GM23338 (cell line): ENCODE measurements at regions not wholly inside any gene's neighbourhood (a gene's known extent, or its start where the extent isn't known, plus 50 kb on each side); places are given as distances from the start of the nearest gene placed in this dataset.

Source experiments
- ATAC-seq: fragments of 200-7000 bp; cut with Tn5 transposase; 3 replicates; pipeline ENCODE4 v1.9.1; 2020
- DNase-seq: peaks from one replicate; pipeline ENCODE4 v3.0.0-alpha.2; 2015; ENCODE audit warnings: low spot score
- H2AFZ ChIP-seq: fragments of 200-600 bp; sonication (generic); 2 replicates; pipeline ENCODE4 v1.8.0; 2016; ENCODE audit warnings: antibody characterized with exemption, mild to moderate bottlenecking, moderate library complexity
- H3F3A ChIP-seq: fragments of 200-600 bp; sonication (generic); replicated peaks from 2 replicates; pipeline ENCODE4 v1.8.0; 2017; ENCODE audit warnings: antibody characterized with exemption, mixed run types, low read depth
- H3K27ac ChIP-seq: fragments of 200-600 bp; sonication (generic); 2 replicates; pipeline ENCODE4 v1.6.1; 2016; ENCODE audit warnings: low read depth
- H3K27me3 ChIP-seq: fragments of 200-600 bp; sonication (generic); 2 replicates; pipeline ENCODE4 v1.8.0; 2016; ENCODE audit warnings: mild to moderate bottlenecking, mixed run types, moderate library complexity; ENCODE audit not compliant: insufficient read depth
- H3K36me3 ChIP-seq: fragments of 200-600 bp; sonication (generic); 2 replicates; pipeline ENCODE4 v1.8.0; 2016; ENCODE audit warnings: mild to moderate bottlenecking; ENCODE audit not compliant: insufficient read depth
- H3K4me1 ChIP-seq: fragments of 200-600 bp; sonication (generic); 2 replicates; pipeline ENCODE4 v1.8.0; 2016; ENCODE audit warnings: mild to moderate bottlenecking, moderate library complexity; ENCODE audit not compliant: insufficient read depth
- H3K4me2 ChIP-seq: fragments of 200-600 bp; sonication (generic); 2 replicates; pipeline ENCODE4 v1.7.1; 2017; ENCODE audit warnings: mixed run types
- H3K4me3 ChIP-seq: fragments of 200-600 bp; sonication (generic); 2 replicates; pipeline ENCODE4 v1.6.1; 2016; ENCODE audit warnings: mixed run types
- H3K79me2 ChIP-seq: fragments of 200-600 bp; sonication (generic); replicated peaks from 2 replicates; pipeline ENCODE4 v1.8.0; 2017; ENCODE audit warnings: mild to moderate bottlenecking; ENCODE audit not compliant: insufficient read depth
- H3K9me2 ChIP-seq: fragments of 200-600 bp; sonication (generic); 2 replicates; pipeline ENCODE4 v1.8.0; 2017; ENCODE audit not compliant: insufficient read depth
- H4K20me1 ChIP-seq: fragments of 200-600 bp; sonication (generic); replicated peaks from 2 replicates; pipeline ENCODE4 v1.8.0; 2017; ENCODE audit warnings: mild to moderate bottlenecking; ENCODE audit not compliant: insufficient read depth
- H3K27ac Mint-ChIP-seq: 2 replicates; pipeline ENCODE4 v1.8.0; 2020; ENCODE audit warnings: inconsistent platforms, mild to moderate bottlenecking, moderate library complexity, mixed read lengths
- H3K27me3 Mint-ChIP-seq: 3 replicates; pipeline ENCODE4 v1.8.0; 2022; ENCODE audit warnings: low read depth, mild to moderate bottlenecking, moderate library complexity, mixed read lengths, inconsistent platforms; ENCODE audit not compliant: insufficient read depth, poor library complexity
- H3K36me3 Mint-ChIP-seq: 3 replicates; pipeline ENCODE4 v1.8.0; 2021; ENCODE audit warnings: low read depth, mild to moderate bottlenecking, inconsistent platforms, moderate library complexity, mixed read lengths
- H3K4me1 Mint-ChIP-seq: 3 replicates; pipeline ENCODE4 v1.8.0; 2020; ENCODE audit warnings: mild to moderate bottlenecking, inconsistent platforms, mixed read lengths
- H3K4me3 Mint-ChIP-seq: 3 replicates; pipeline ENCODE4 v1.8.0; 2021; ENCODE audit warnings: moderate library complexity, mild to moderate bottlenecking, inconsistent platforms, mixed read lengths
- H3K9me3 Mint-ChIP-seq: 3 replicates; pipeline ENCODE4 v1.8.0; 2020; ENCODE audit warnings: moderate library complexity, mild to moderate bottlenecking, inconsistent platforms, mixed read lengths
- CREB1 ChIP-seq: fragments of 250-450 bp; sonication (Bioruptor Pico); IDR thresholded peaks from 2 replicates; pipeline ENCODE4 v1.5.0; 2020; ENCODE audit warnings: low read depth, mild to moderate bottlenecking, moderate library complexity
- ETS1 ChIP-seq: IDR thresholded peaks from 2 replicates; pipeline ENCODE4 v1.6.1; 2016; ENCODE audit warnings: antibody characterized with exemption
- EZH2 ChIP-seq: fragments of 200-600 bp; sonication (generic); IDR thresholded peaks from one replicate; pipeline ENCODE4 v1.8.0; 2017; ENCODE audit warnings: antibody characterized with exemption, mild to moderate bottlenecking, low read depth; ENCODE audit not compliant: unreplicated experiment
- EZH2phosphoT487 ChIP-seq: fragments of 200-600 bp; sonication (generic); IDR thresholded peaks from one replicate; pipeline ENCODE4 v1.8.1; 2018; ENCODE audit warnings: antibody characterized with exemption; ENCODE audit not compliant: unreplicated experiment
- NANOG ChIP-seq: IDR thresholded peaks from 2 replicates; pipeline ENCODE4 v1.6.1; 2016; ENCODE audit warnings: antibody characterized with exemption, borderline replicate concordance
- ZNF114 ChIP-seq: fragments of 250-450 bp; sonication (Bioruptor Pico); IDR thresholded peaks from 2 replicates; pipeline ENCODE4 v1.5.0; 2020; ENCODE audit warnings: mild to moderate bottlenecking, moderate library complexity
- ZNF331 ChIP-seq: fragments of 250-450 bp; sonication (Bioruptor Pico); IDR thresholded peaks from 2 replicates; pipeline ENCODE4 v1.5.0; 2020; ENCODE audit warnings: low read depth, mild to moderate bottlenecking, moderate library complexity
- ZNF462 ChIP-seq: fragments of 250-450 bp; sonication (Bioruptor Pico); IDR thresholded peaks from 2 replicates; pipeline ENCODE4 v1.5.0; 2020; ENCODE audit warnings: mild to moderate bottlenecking, moderate library complexity
- TF ChIP-seq, protein P1 (sequence below), 2 experiments: fragments of 200-600 bp in 1 of 2; sonication (generic) in 1 of 2; conservative IDR thresholded peaks; 2 replicates each; pipeline versions ENCODE4 v1.5.1 to v1.6.1; 2016 to 2017; ENCODE audit warnings: antibody characterized with exemption in 2 of 2, low read depth in 2 of 2, mild to moderate bottlenecking in 2 of 2, moderate library complexity in 1 of 2
- TF ChIP-seq, protein P2 (sequence below): IDR thresholded peaks from one replicate; pipeline ENCODE4 v1.6.1; 2018; ENCODE audit warnings: antibody characterized with exemption; ENCODE audit not compliant: unreplicated experiment

GRCh38 chr3:177599326-177599725, 402.0 kb upstream of the TBL1XR1 start (continued):
- no peak for TF ChIP-seq ETS1
- no peak for TF ChIP-seq CREB1 (CRISPR knock-in tag)
- no peak for TF ChIP-seq ZNF114 (CRISPR knock-in tag)
- TF ChIP-seq, protein P1, sequence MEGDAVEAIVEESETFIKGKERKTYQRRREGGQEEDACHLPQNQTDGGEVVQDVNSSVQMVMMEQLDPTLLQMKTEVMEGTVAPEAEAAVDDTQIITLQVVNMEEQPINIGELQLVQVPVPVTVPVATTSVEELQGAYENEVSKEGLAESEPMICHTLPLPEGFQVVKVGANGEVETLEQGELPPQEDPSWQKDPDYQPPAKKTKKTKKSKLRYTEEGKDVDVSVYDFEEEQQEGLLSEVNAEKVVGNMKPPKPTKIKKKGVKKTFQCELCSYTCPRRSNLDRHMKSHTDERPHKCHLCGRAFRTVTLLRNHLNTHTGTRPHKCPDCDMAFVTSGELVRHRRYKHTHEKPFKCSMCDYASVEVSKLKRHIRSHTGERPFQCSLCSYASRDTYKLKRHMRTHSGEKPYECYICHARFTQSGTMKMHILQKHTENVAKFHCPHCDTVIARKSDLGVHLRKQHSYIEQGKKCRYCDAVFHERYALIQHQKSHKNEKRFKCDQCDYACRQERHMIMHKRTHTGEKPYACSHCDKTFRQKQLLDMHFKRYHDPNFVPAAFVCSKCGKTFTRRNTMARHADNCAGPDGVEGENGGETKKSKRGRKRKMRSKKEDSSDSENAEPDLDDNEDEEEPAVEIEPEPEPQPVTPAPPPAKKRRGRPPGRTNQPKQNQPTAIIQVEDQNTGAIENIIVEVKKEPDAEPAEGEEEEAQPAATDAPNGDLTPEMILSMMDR (conservative IDR thresholded peaks at IDR 0.05; ENCODE audit: low read depth in 2 of 2) = no peak
- TF ChIP-seq, protein P2, sequence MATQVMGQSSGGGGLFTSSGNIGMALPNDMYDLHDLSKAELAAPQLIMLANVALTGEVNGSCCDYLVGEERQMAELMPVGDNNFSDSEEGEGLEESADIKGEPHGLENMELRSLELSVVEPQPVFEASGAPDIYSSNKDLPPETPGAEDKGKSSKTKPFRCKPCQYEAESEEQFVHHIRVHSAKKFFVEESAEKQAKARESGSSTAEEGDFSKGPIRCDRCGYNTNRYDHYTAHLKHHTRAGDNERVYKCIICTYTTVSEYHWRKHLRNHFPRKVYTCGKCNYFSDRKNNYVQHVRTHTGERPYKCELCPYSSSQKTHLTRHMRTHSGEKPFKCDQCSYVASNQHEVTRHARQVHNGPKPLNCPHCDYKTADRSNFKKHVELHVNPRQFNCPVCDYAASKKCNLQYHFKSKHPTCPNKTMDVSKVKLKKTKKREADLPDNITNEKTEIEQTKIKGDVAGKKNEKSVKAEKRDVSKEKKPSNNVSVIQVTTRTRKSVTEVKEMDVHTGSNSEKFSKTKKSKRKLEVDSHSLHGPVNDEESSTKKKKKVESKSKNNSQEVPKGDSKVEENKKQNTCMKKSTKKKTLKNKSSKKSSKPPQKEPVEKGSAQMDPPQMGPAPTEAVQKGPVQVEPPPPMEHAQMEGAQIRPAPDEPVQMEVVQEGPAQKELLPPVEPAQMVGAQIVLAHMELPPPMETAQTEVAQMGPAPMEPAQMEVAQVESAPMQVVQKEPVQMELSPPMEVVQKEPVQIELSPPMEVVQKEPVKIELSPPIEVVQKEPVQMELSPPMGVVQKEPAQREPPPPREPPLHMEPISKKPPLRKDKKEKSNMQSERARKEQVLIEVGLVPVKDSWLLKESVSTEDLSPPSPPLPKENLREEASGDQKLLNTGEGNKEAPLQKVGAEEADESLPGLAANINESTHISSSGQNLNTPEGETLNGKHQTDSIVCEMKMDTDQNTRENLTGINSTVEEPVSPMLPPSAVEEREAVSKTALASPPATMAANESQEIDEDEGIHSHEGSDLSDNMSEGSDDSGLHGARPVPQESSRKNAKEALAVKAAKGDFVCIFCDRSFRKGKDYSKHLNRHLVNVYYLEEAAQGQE = no peak
- no peak for TF ChIP-seq EZH2
- TF ChIP-seq NANOG = no peak
- TF ChIP-seq ZNF331 (CRISPR knock-in tag) = no peak

- Mint-ChIP-seq H3K4me1 (peaks cover 40% of the 10 kb centered on the region), H3K27ac (no peak overlapping the region)
- ATAC-seq = no peak
- TF ChIP-seq EZH2phosphoT487 (no peak), EZH2 (no peak), ZNF462 (CRISPR knock-in tag) (no peak), ETS1 (no peak), CREB1 (CRISPR knock-in tag) (no peak), NANOG (no peak), ZNF114 (CRISPR knock-in tag) (no peak)
Observed at GRCh38 chr3:177599837-177600236, 402.6 kb upstream of the TBL1XR1 start.

More at GRCh38 chr3:177599837-177600236, 402.6 kb upstream of the TBL1XR1 start:
- H3K36me3 ChIP-seq = no peaks in the 10 kb centered on the region
- H3K9me2 ChIP-seq = no peaks in the 10 kb centered on the region
- H3K27ac ChIP-seq = no peak overlapping the region
- peaks cover 30% of the 10 kb centered on the region for H3K4me1 ChIP-seq
- no peaks in the 10 kb centered on the region for H3K79me2 ChIP-seq
- H3K4me3 ChIP-seq = no peak overlapping the region
- H3K36me3 Mint-ChIP-seq = no peaks in the 10 kb centered on the region
- H3K27me3 Mint-ChIP-seq = peaks cover 4% of the 10 kb centered on the region
- no peaks in the 10 kb centered on the region for H3F3A ChIP-seq
- H3K4me2 ChIP-seq = no peak overlapping the region
- DNase-seq = no peak
- no peak overlapping the region for H2AFZ ChIP-seq
- H3K9me3 Mint-ChIP-seq = peaks cover under 1% of the 10 kb centered on the region
- no peaks in the 10 kb centered on the region for H4K20me1 ChIP-seq
- H3K27me3 ChIP-seq = no peaks in the 10 kb centered on the region
- no peak overlapping the region for H3K4me3 Mint-ChIP-seq
